SK-N-MC (cell line): ENCODE measurements at regions not wholly inside any gene's neighbourhood (a gene's known extent, or its start where the extent isn't known, plus 50 kb on each side); places are given as distances from the start of the nearest gene placed in this dataset.

Source experiments
- EZH2 ChIP-seq: fragments of 200-600 bp; sonication (generic); IDR thresholded peaks from one replicate; pipeline ENCODE4 v1.6.1; 2017; ENCODE audit warnings: antibody characterized with exemption
- POLR2AphosphoS5 ChIP-seq: IDR thresholded peaks from 2 replicates; pipeline ENCODE4 v1.6.1; 2012; ENCODE audit warnings: mild to moderate bottlenecking, low read depth, low read length, borderline replicate concordance

DNA sequence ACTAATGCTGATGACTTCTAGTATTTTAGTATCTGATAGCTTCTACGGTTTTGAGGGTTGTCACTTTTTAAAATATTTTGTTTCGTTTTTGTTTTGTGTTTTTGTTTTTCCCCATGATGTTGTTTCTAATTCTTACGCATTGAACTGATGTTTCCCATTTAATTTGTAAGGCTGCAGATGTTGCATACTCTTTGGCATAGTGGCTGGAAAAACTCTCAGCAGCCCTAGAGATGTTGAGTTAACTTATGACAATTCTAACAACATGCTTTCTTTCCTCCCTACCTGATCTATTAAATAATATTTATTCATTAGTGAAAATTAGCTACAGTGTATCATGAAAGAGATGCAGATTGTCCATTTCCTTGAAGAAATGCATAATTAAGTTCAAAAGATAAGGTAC, 559.3 kb upstream of the GRM7 start:
- TF ChIP-seq EZH2, result no peak
- no peak for TF ChIP-seq POLR2AphosphoS5
